H9 (cell line): ENCODE measurements at regions not wholly inside any gene's neighbourhood (a gene's known extent, or its start where the extent isn't known, plus 50 kb on each side); places are given as distances from the start of the nearest gene placed in this dataset.

Source experiments
- DNase-seq: peaks from one replicate; pipeline ENCODE4 v3.0.0-alpha.2; 2017
- H2AFZ ChIP-seq: one replicate; pipeline ENCODE4 v1.6.1; 2013; ENCODE audit warnings: mild to moderate bottlenecking, low read length, control low read depth, moderate library complexity
- H2AK5ac ChIP-seq: 2 replicates; pipeline ENCODE4 v1.6.1; 2013; ENCODE audit warnings: low read length, control low read depth, mixed read lengths; ENCODE audit not compliant: insufficient read length
- H2BK120ac ChIP-seq: one replicate; pipeline ENCODE4 v1.6.1; 2013; ENCODE audit warnings: low read depth, mild to moderate bottlenecking, low read length, control low read depth, inconsistent platforms; ENCODE audit not compliant: poor library complexity, severe bottlenecking
- H2BK12ac ChIP-seq: 2 replicates; pipeline ENCODE4 v1.6.1; 2013; ENCODE audit warnings: low read length, control low read depth, mixed read lengths, low read depth; ENCODE audit not compliant: insufficient read length
- H2BK15ac ChIP-seq: 2 replicates; pipeline ENCODE4 v1.6.1; 2013; ENCODE audit warnings: low read depth, low read length, control low read depth
- H2BK20ac ChIP-seq: one replicate; pipeline ENCODE4 v1.6.1; 2013; ENCODE audit warnings: low read depth, mild to moderate bottlenecking, low read length, control low read depth, inconsistent platforms; ENCODE audit not compliant: poor library complexity, severe bottlenecking
- H2BK5ac ChIP-seq: 2 replicates; pipeline ENCODE4 v1.6.1; 2013; ENCODE audit warnings: low read length, control low read depth, mixed read lengths; ENCODE audit not compliant: insufficient read length
- H3K14ac ChIP-seq: 2 replicates; pipeline ENCODE4 v1.6.1; 2013; ENCODE audit warnings: low read length, control low read depth; ENCODE audit not compliant: insufficient read depth
- H3K18ac ChIP-seq: 2 replicates; pipeline ENCODE4 v1.6.1; 2013; ENCODE audit warnings: low read depth, mild to moderate bottlenecking, mixed read lengths, low read length, control low read depth; ENCODE audit not compliant: insufficient read length
- H3K23ac ChIP-seq: 2 replicates; pipeline ENCODE4 v1.6.1; 2013; ENCODE audit warnings: low read length, control low read depth, mixed read lengths, low read depth; ENCODE audit not compliant: insufficient read length
- H3K23me2 ChIP-seq: 2 replicates; pipeline ENCODE4 v1.6.1; 2013; ENCODE audit warnings: low read depth, mild to moderate bottlenecking, mixed read lengths, low read length, control low read depth; ENCODE audit not compliant: insufficient read length, poor library complexity, severe bottlenecking
- H3K27ac ChIP-seq: 2 replicates; pipeline ENCODE4 v1.5.1; 2013; ENCODE audit warnings: low read length, control low read depth, mixed read lengths, low read depth; ENCODE audit not compliant: insufficient read length
- H3K27me3 ChIP-seq: 2 replicates; pipeline ENCODE4 v1.6.1; 2013; ENCODE audit warnings: low read length, control low read depth, inconsistent platforms; ENCODE audit not compliant: insufficient read depth
- H3K4ac ChIP-seq: 2 replicates; pipeline ENCODE4 v1.6.1; 2013; ENCODE audit warnings: low read depth, mild to moderate bottlenecking, control low read depth, inconsistent platforms, low read length, moderate library complexity
- H3K4me1 ChIP-seq: 2 replicates; pipeline ENCODE4 v1.6.1; 2013; ENCODE audit warnings: low read length, control low read depth, inconsistent platforms; ENCODE audit not compliant: insufficient read depth
- H3K4me2 ChIP-seq: 2 replicates; pipeline ENCODE4 v1.6.1; 2013; ENCODE audit warnings: low read length, control low read depth, mixed read lengths; ENCODE audit not compliant: insufficient read length, insufficient read depth
- H3K56ac ChIP-seq: 2 replicates; pipeline ENCODE4 v1.6.1; 2013; ENCODE audit warnings: low read depth, mild to moderate bottlenecking, mixed read lengths, low read length, control low read depth; ENCODE audit not compliant: insufficient read length
- H3K79me1 ChIP-seq: 2 replicates; pipeline ENCODE4 v1.6.1; 2013; ENCODE audit warnings: low read depth, mild to moderate bottlenecking, moderate library complexity, low read length, control low read depth, inconsistent platforms; ENCODE audit not compliant: insufficient read depth, poor library complexity, severe bottlenecking
- H3K79me2 ChIP-seq: 2 replicates; pipeline ENCODE4 v1.6.1; 2013; ENCODE audit warnings: low read length, control low read depth, inconsistent platforms; ENCODE audit not compliant: insufficient read depth
- H3K9ac ChIP-seq: 2 replicates; pipeline ENCODE4 v1.6.1; 2013; ENCODE audit warnings: low read length, control low read depth, mixed read lengths; ENCODE audit not compliant: insufficient read length; ENCODE audit errors: extremely low read depth
- H3K9me3 ChIP-seq: one replicate; pipeline ENCODE4 v1.6.1; 2013; ENCODE audit warnings: low read depth, low read length, inconsistent platforms; ENCODE audit not compliant: control insufficient read depth
- H3T11ph ChIP-seq: one replicate; pipeline ENCODE4 v1.6.1; 2013; ENCODE audit warnings: mild to moderate bottlenecking, low read length, control low read depth, inconsistent platforms
- H4K20me1 ChIP-seq: one replicate; pipeline ENCODE4 v1.6.1; 2013; ENCODE audit not compliant: control insufficient read depth, insufficient read length, insufficient read depth
- H4K5ac ChIP-seq: 2 replicates; pipeline ENCODE4 v1.6.1; 2013; ENCODE audit warnings: low read depth, mild to moderate bottlenecking, mixed read lengths, low read length, control low read depth; ENCODE audit not compliant: insufficient read length
- H4K8ac ChIP-seq: replicated peaks from 2 replicates; pipeline ENCODE4 v1.6.1; 2013; ENCODE audit warnings: low read length, control low read depth, mixed read lengths, low read depth; ENCODE audit not compliant: insufficient read length
- H4K91ac ChIP-seq: 2 replicates; pipeline ENCODE4 v1.6.1; 2013; ENCODE audit warnings: low read depth, mild to moderate bottlenecking, moderate library complexity, mixed read lengths, low read length, control low read depth; ENCODE audit not compliant: insufficient read length
- H3K27ac Mint-ChIP-seq, 3 experiments: 2 replicates in 2 of 3; 3 replicates in 1 of 3; pipeline ENCODE4 v1.8.0; 2020 to 2021; ENCODE audit warnings: mixed read lengths in 3 of 3, mild to moderate bottlenecking in 1 of 3, moderate library complexity in 1 of 3
- H3K27me3 Mint-ChIP-seq: 2 replicates; pipeline ENCODE4 v1.8.0; 2021; ENCODE audit warnings: low read depth, mild to moderate bottlenecking, moderate library complexity, mixed read lengths
- H3K36me3 Mint-ChIP-seq, 3 experiments: 2 replicates in 2 of 3; 3 replicates in 1 of 3; pipeline ENCODE4 v1.8.0; 2020 to 2021; ENCODE audit warnings: low read depth in 3 of 3, mixed read lengths in 3 of 3; ENCODE audit not compliant: insufficient read depth in 1 of 3
- H3K4me1 Mint-ChIP-seq, 2 experiments: 2 replicates each; pipeline ENCODE4 v1.8.0; 2020; ENCODE audit warnings: mixed read lengths in 2 of 2
- H3K4me3 Mint-ChIP-seq, 2 experiments: 2 replicates in 1 of 2; 3 replicates in 1 of 2; pipeline ENCODE4 v1.8.0; 2020 to 2021; ENCODE audit warnings: mild to moderate bottlenecking in 2 of 2, mixed read lengths in 2 of 2, moderate library complexity in 1 of 2
- H3K9me3 Mint-ChIP-seq, 2 experiments: 2 replicates in 1 of 2; 3 replicates in 1 of 2; pipeline ENCODE4 v1.8.0; 2020; ENCODE audit warnings: mild to moderate bottlenecking in 2 of 2, mixed read lengths in 2 of 2, moderate library complexity in 1 of 2
- WGBS: extraction: QIAGEN DNeasy Blood & Tissue Kit; methylation state at CpG from one replicate; pipeline ENCODE4 v1.1.7; 2013; ENCODE audit warnings: missing lambda C conversion rate, low lambda C conversion rate, mixed read lengths; ENCODE audit not compliant: insufficient read length; ENCODE audit errors: extremely low coverage; 5-methylcytosine and 5-hydroxymethylcytosine counted together
- TF ChIP-seq, protein P1 (sequence below): fragments of 200-600 bp; sonication (generic); conservative IDR thresholded peaks from 3 replicates; pipeline ENCODE4 v1.8.0; 2021; ENCODE audit warnings: antibody characterized with exemption, mild to moderate bottlenecking

DNA sequence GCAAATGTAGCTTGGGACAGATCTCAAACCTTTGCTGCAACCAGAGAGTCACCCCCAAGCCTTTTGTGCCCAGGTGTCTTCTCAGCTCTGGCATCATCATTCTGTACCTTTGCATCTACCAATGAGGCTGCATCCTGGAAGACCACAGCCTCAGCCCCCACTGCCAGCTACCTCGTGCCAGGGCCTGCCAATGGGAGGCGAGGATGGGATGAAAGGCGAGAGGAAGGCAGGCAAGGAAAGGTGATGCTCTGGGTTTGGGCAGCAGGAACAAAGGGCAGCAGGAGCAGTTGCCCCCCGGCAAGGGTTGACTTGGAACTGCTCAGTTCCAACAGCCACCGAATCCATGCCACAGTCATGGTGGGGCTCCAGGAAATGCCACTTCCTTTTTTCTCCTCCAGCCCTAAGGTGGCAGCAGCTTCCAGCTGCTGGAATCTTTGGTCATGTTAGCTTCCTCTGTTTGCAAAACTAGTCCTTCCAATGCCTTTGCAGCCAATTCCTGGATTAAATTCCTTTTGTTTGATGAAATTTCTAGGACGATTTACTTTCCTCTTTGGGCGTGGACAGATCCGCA is 651.6 kb downstream of the NPHP4 start:
- H3K23me2 ChIP-seq = no peaks in the 10 kb centered on the region
- H3K36me3 Mint-ChIP-seq = no peaks in the 10 kb centered on the region
- H3K4me1 Mint-ChIP-seq = no peaks in the 10 kb centered on the region
- H3K14ac ChIP-seq = no peak overlapping the region
- H4K20me1 ChIP-seq = no peaks in the 10 kb centered on the region
- no peaks in the 10 kb centered on the region for H3K79me1 ChIP-seq
- peaks cover 16% of the 10 kb centered on the region for H3K27me3 Mint-ChIP-seq
- H3K9ac ChIP-seq = no peak overlapping the region
- DNase-seq = no peak
- no peaks in the 10 kb centered on the region for H3K79me2 ChIP-seq
- H3K4ac ChIP-seq = no peak overlapping the region
- H3K4me3 Mint-ChIP-seq = no peak overlapping the region
- no peaks in the 10 kb centered on the region for H3K4me1 ChIP-seq
- H2BK5ac ChIP-seq = no peak overlapping the region
- no peak overlapping the region for H3K23ac ChIP-seq
- no peak overlapping the region for H2BK15ac ChIP-seq
- no peak overlapping the region for H2AK5ac ChIP-seq
- TF ChIP-seq, protein P1, sequence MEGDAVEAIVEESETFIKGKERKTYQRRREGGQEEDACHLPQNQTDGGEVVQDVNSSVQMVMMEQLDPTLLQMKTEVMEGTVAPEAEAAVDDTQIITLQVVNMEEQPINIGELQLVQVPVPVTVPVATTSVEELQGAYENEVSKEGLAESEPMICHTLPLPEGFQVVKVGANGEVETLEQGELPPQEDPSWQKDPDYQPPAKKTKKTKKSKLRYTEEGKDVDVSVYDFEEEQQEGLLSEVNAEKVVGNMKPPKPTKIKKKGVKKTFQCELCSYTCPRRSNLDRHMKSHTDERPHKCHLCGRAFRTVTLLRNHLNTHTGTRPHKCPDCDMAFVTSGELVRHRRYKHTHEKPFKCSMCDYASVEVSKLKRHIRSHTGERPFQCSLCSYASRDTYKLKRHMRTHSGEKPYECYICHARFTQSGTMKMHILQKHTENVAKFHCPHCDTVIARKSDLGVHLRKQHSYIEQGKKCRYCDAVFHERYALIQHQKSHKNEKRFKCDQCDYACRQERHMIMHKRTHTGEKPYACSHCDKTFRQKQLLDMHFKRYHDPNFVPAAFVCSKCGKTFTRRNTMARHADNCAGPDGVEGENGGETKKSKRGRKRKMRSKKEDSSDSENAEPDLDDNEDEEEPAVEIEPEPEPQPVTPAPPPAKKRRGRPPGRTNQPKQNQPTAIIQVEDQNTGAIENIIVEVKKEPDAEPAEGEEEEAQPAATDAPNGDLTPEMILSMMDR = no peak
- no peak overlapping the region for H3T11ph ChIP-seq
- H3K18ac ChIP-seq = no peak overlapping the region
- no peak overlapping the region for H4K5ac ChIP-seq
- H2AFZ ChIP-seq = no peak overlapping the region
- H3K9me3 ChIP-seq = no peaks in the 10 kb centered on the region
- H3K27ac Mint-ChIP-seq = no peak overlapping the region
- H2BK20ac ChIP-seq = no peak overlapping the region
- no peak overlapping the region for H3K56ac ChIP-seq
- no CpG with 5 or more reads among the region's 8 CpGs for WGBS
- no peak overlapping the region for H3K4me2 ChIP-seq
- no peak overlapping the region for H3K27ac ChIP-seq
- no peak overlapping the region for H4K8ac ChIP-seq
- H2BK120ac ChIP-seq = no peak overlapping the region
- H3K9me3 Mint-ChIP-seq = peaks cover 0 to 4% of the 10 kb centered on the region in 2 experiments; a peak in 2 of 5 replicates
- H4K91ac ChIP-seq = no peak overlapping the region
- no peaks in the 10 kb centered on the region for H3K27me3 ChIP-seq
- H2BK12ac ChIP-seq = no peak overlapping the region
